ENCODE measurements at regions not wholly inside any gene's neighbourhood (a gene's known extent, or its start where the extent isn't known, plus 50 kb on each side); places are given as distances from the start of the nearest gene placed in this dataset.
"Not testable (repeated sequence)": the region's sequence is repeated elsewhere in the genome, so short reads cannot be mapped to it uniquely, and the experiment has no call there.

- H3K27ac ChIP-seq, result no peak overlapping the region
- H3K4me3 ChIP-seq, result no peak overlapping the region
Observed at GRCh38 chr7:53596230-53596629, 560.8 kb downstream of the POM121L12 start.

- H3K27ac ChIP-seq, result no peak overlapping the region
- H3K4me3 ChIP-seq, result no peak overlapping the region
Observed at GRCh38 chr7:53600296-53600695, 564.9 kb downstream of the POM121L12 start.

DNA sequence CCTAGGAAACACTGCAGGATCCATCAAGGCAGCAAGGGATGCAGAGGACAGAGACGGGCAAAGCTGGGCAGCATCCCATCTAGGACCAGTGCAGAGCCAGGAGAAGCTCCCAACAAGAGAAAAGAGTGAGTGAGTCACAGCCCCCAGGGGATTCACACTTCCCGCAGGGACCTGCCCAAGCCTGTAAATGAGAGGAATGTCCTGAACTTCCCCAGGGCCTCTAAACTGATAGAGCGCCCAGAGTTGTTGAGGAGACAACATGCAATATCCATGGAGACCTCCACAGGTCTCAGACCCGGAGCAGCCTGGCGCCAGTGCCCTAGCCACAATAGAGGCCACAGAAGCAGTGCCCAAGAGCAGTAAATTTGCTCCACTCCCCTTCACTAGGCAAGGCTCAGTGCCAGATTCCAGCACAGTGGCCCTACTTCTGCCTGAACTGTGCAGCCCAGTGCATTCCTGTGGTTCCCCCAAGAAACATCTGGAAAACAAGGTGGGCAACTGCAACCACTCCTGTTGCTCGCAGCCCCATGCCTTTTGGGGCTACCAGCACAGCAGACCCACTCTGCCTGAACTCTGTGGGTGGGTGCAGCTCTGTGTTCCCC is 567.5 kb downstream of the POM121L12 start:
- Histone ChIP-seq H3K4me3 (no peak overlapping the region), H3K27ac (peak overlapping the region in 3 of 21 experiments; percentile 32 to 63 (median 34))

DNA sequence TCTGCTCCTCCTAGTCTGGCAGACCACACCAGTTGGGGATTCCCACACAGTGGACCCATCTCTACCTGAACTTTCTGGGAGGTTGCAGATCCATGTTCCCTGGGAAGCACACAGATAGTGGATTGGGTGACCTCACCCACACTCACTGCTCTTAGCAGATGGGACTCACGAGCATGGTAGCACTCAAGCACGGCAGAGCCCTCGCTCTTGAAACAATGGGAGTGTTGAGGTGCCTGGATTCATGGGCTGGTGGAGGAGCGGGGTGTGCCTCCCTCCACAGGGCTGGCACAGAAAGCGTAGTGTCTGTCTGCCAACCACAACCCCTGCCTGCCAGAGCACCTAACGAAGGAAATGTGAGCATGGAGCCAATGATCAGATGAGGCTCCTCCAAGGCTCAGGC is 568.0 kb downstream of the POM121L12 start:
- Histone ChIP-seq H3K27ac (peak overlapping the region in 3 of 21 experiments; percentile 32 to 63 (median 34)), H3K4me3 (no peak overlapping the region)

- H3K4me3 ChIP-seq, result no peak overlapping the region
- no peak overlapping the region for H3K27ac ChIP-seq
Observed at GRCh38 chr7:53604201-53604600, 568.8 kb downstream of the POM121L12 start.

DNA sequence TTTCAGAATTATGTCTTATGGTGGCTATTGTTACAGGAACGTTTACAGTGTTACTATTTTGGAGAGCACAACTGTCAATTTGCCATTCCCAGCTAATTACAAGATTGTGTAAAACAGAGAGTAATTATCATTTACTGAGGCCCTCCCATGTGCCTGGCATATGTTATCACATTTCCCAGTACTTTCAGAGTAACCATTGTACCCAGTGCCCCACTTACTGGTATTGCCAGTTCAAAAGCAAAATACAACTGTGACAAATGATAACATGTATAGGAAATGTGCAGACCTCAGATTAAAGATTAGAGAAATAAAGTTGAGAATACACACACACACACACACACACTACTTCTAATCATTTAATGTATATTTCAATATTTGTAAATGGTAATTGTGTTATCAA is 572.5 kb downstream of the POM121L12 start:
- H3K27ac ChIP-seq, result no peak overlapping the region

DNA sequence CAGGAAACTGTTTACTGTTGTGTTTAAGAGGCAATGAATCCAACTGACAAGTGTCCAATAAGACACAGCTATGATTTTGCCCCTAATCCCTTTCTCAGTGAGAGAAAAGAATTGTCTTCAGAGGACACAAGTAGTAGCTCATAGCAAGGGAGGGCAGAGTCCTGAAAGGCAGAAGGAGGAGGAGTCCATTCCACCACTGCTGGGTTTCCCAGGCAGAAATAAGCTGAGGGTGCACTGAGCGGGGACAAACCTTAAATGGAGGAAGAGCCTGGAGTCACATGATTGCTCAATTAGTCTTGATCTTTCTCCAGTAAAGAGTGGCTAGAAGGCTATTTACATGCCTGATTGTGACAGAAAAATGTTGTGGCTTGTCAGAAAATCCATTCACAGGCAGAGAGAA is 573.8 kb downstream of the POM121L12 start:
- Histone ChIP-seq H3K4me3 (no peak overlapping the region), H3K27ac (no peak overlapping the region)

More for the DNA sequence above, 572.5 kb downstream of the POM121L12 start:
- no peak overlapping the region for H3K4me3 ChIP-seq

DNA sequence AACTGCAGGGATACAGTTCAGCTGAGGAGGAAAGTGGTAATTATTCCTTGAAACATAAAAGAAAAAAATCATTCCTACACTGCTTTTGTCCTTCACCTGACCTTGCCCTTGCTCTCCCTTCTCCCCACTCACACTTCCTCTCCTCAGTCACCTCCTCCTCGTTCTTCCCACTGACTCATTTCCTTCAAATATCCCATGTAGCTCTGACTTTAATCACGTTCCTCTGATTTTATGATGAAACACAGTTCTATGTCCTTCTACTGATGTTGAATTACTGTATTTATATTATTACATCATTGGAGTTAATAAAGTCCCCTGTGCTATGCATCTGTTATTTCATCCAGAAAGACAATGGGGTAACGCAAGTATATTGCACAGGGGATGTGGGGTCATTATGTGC is 575.6 kb downstream of the POM121L12 start:
- H3K4me3 ChIP-seq, result no peak overlapping the region
- H3K27ac ChIP-seq, result no peak overlapping the region

DNA sequence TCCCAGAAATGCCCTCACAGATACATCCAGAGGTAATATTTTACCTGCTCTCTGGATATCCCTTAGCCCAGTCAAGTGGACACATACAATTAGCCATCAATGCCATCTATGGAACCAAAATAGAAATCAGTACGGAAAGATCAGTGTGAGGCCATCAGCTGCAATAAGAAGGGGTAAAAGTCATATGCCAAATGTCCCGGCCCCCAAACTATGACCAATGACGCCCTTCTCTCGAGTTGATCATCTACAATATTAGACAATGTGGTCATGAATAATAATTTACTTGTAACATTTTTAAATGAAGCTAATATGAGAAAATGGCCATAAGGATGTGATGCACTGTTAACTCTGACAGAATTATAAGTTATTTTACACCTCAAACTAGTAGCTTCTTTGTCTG is 588.9 kb downstream of the POM121L12 start:
- no peak overlapping the region for H3K27ac ChIP-seq
- H3K4me3 ChIP-seq, result no peak overlapping the region

DNA sequence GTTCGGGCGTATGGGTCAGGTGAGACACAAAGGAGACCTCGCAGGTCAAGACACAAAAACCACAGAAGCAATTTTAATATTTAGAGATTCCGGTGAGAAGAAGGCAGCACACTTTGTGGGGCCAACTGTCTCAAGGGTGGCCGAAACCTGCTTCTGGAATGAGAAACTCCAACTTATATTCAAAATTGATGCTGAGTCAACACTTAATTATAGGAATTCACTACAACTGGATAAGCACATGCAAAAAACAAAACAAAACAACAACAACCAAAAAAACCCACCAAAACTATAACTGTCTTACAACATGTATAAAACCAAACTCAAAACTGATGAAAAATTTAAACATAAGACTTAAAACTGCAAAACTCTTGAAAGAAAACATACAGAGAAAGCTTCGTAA is 593.3 kb downstream of the POM121L12 start:
- Histone ChIP-seq H3K4me3 (no peak overlapping the region), H3K27ac (no peak overlapping the region)

GRCh38 chr7:53635251-53635650 is 599.8 kb downstream of the POM121L12 start:
- H3K27ac ChIP-seq, H3K4me3 ChIP-seq: not testable (repeated sequence)

- Histone ChIP-seq H3K27ac (no peak overlapping the region), H3K4me3 (no peak overlapping the region)
Observed at GRCh38 chr7:53638517-53638916, 603.1 kb downstream of the POM121L12 start.

- H3K27ac ChIP-seq, result no peak overlapping the region
- H3K4me3 ChIP-seq, result no peak overlapping the region
Observed at GRCh38 chr7:53641091-53641490, 605.7 kb downstream of the POM121L12 start.

DNA sequence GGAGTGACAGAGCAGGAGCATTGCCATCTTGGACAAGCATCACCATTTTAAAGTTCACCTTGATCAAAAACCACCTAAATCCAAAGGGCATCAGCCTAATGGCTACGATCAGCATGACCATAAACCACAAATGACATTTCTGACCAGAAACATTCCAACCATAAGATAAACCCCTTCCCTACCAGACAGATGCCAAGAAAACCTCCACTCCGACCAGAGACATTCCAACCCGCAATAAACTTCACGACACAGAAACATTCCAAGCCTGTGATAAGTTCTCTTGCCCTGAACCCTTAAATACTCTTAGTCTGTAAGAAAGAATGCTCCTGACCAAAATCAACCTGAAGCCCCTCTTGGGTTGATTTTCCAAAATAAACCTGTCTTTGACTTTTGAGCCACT is 606.9 kb downstream of the POM121L12 start:
- Histone ChIP-seq H3K27ac (no peak overlapping the region), H3K4me3 (no peak overlapping the region)

DNA sequence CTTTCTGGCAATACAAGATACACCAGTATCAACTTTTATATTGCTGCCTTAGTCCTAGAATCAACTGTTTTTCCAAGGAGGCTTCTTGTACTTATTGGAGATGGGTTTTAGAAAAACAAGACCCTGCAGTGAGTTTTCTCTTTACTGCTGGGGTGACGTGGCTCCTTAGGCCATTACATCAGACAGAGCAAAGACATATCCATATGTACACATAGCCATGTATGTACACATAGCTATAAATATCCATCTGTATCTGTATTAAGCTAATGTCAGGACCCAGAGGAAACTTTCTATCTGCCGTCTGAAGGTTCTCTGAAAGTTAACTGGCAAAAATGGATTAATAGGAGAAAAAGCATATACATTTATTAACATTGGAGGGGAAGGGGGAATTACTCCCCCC is 607.4 kb downstream of the POM121L12 start:
- H3K4me3 ChIP-seq, result no peak overlapping the region
- H3K27ac ChIP-seq, result no peak overlapping the region

DNA sequence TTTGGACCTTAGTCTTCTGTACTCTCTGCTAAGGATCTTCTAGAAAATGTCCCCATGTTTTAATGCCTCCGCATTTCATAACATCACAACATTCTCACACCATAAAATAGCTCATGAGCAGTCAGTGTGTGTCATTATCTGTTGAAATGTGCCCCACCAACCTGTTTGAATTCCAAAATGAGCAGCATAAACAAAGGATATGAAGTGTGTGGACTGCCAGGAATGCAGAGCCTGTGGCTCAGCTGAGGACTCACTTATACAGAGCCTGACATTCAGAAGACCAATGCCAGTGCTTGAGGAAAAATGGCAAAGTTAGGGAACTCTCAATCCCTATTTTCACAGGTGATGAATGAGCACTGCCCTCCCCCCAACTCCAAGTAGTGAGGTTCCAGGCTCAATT is 621.4 kb downstream of the POM121L12 start:
- H3K27ac ChIP-seq, result no peak overlapping the region
- H3K4me3 ChIP-seq, result no peak overlapping the region

DNA sequence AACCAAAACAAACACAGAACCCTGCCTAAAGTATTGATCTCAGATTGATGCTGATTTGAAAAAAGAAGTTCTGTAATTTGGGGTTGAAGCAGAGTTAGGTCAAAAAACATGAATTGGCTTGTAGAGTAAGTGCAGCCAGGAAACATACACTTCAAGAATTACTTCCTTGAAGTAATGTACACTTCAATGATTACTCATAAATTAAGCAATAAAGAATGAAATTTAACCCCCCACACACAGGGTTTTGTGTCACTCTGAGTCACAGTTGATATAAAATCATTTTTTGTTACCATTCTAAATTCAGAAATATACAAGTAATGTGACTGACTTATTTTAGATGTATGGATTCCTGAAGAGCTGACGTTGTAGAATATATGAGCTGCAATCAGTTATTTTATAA is 622.2 kb downstream of the POM121L12 start:
- Histone ChIP-seq H3K4me3 (no peak overlapping the region), H3K27ac (no peak overlapping the region)

DNA sequence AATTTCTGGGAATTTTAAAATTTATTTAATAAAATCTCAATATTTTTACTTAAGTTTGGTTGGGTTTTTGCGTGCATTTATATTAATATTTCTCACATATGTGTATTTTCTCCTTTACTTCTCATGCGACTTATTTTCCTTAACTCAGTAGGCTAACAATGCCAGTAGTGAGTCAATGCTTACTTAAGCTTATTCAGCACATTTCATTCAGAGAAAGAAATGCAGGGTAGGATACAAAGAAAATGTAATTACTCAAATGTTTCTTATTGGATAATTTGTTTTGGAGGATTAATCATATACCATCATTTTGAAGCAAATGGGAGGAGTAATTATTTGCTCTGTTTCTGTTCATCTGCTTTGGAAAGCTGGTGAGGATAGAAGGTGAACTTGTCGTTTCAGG is 623.5 kb downstream of the POM121L12 start:
- no peak overlapping the region for H3K4me3 ChIP-seq
- H3K27ac ChIP-seq, result no peak overlapping the region

DNA sequence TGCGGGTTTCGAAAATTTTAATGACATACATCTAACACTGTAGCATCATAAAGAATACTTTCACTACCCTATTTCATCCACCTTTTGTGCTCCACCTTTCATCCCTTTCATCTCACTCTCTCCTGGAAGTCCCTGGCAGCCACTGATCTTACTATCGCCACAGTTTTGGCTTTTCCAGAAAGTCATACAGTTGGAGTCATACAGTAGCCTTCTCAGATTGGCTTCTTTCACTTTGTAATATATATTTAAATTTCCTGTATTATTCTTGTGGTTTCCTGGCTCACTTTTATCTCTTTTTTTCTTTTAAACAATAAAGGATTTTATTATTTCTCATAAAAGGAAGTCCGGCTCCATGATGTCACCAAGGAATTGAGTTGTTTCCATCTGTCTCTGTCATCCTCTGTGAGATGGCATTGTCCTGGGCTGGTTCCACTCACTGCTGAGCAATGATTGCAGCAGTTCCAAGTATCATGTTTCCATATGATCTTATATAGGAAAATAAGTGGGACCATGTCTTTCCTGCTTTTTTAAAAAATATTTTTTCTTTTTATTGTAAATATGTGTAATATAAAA is 626.3 kb downstream of the POM121L12 start:
- no peak overlapping the region for H3K4me3 ChIP-seq
- H3K27ac ChIP-seq, result no peak overlapping the region

GRCh38 chr7:53672681-53673080 is 637.2 kb downstream of the POM121L12 start:
- Histone ChIP-seq H3K27ac (no peak overlapping the region), H3K4me3 (no peak overlapping the region)

GRCh38 chr7:53675835-53676234 is 640.4 kb downstream of the POM121L12 start:
- H3K27ac ChIP-seq, result no peak overlapping the region
- H3K4me3 ChIP-seq, result no peak overlapping the region

DNA sequence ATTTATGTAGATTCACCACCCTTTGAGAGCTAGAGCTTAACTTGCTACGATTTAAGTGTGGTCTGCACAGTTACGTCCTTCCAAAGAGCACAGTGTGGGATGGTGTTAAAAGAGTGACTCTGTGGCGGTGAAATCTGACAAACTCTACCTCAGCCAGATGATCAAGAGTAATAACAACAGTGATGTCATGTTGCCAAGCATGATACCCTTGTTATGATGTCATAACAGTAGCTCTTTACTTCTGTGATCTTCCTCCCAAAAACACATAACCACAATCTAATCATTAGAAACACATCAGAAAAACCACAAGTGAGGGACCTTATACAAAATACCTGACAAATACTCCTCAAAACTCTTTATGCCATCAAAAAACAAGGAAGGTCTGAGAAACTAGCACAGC is 649.3 kb downstream of the POM121L12 start:
- H3K4me3 ChIP-seq, result no peak overlapping the region
- no peak overlapping the region for H3K27ac ChIP-seq

Data from skin epidermis (tissue), 12 donors.